Fibroblast of lung (primary cell): ENCODE measurements at regions not wholly inside any gene's neighbourhood (a gene's known extent, or its start where the extent isn't known, plus 50 kb on each side); places are given as distances from the start of the nearest gene placed in this dataset.

ENCODE experiments used
- CTCF ChIP-seq, 2 donors: IDR thresholded peaks in 1 of 2; conservative IDR thresholded peaks in 1 of 2; 1 replicate in 1 of 2; 2 replicates in 1 of 2; pipeline ENCODE4 v1.5.1; 2011 to 2012; ENCODE audit warnings: low read length in 2 of 2, control low read depth in 1 of 2, inconsistent platforms in 1 of 2, low read depth in 1 of 2, mild to moderate bottlenecking in 1 of 2
- EZH2 ChIP-seq: IDR thresholded peaks from 2 replicates; pipeline ENCODE4 v1.5.1; 2012; ENCODE audit warnings: low read length, control low read depth, mild to moderate bottlenecking; ENCODE audit errors: missing control alignments

- TF ChIP-seq CTCF (conservative IDR thresholded peaks at IDR 0.05 in 1 of 2, IDR thresholded peaks at IDR 0.05 in 1 of 2; ENCODE audit: low read depth in 1 of 2, low read length in 2 of 2) (no peak), EZH2 (no peak)
Measured at GRCh38 chr2:106021662-106022028, 172.5 kb downstream of the UXS1 start.
